SK-N-MC (cell line): ENCODE measurements at regions not wholly inside any gene's neighbourhood (a gene's known extent, or its start where the extent isn't known, plus 50 kb on each side); places are given as distances from the start of the nearest gene placed in this dataset.

Experiments used
- DNase-seq: peaks from one replicate; pipeline ENCODE4 v3.0.0-alpha.2; 2011; ENCODE audit warnings: low read depth, low spot score
- H3K27ac ChIP-seq: fragments of 200-600 bp; sonication (generic); 2 replicates; pipeline ENCODE4 v1.5.1; 2016; ENCODE audit warnings: mixed run types
- H3K36me3 ChIP-seq: fragments of 200-600 bp; sonication (generic); 2 replicates; pipeline ENCODE4 v1.6.1; 2017; ENCODE audit warnings: antibody characterized with exemption, low read length, mixed read lengths; ENCODE audit not compliant: insufficient read depth
- H3K4me3 ChIP-seq: fragments of 200-600 bp; sonication (generic); 2 replicates; pipeline ENCODE4 v1.5.1; 2016
- H3K9ac ChIP-seq: fragments of 200-600 bp; sonication (generic); 2 replicates; pipeline ENCODE4 v1.8.0; 2017; ENCODE audit warnings: mixed run types, mixed read lengths; ENCODE audit not compliant: insufficient read length
- H3K9me3 ChIP-seq: fragments of 200-600 bp; sonication (generic); 2 replicates; pipeline ENCODE4 v1.6.1; 2017; ENCODE audit warnings: low read depth, mild to moderate bottlenecking, antibody characterized with exemption, low read length, moderate library complexity, mixed read lengths
- EZH2 ChIP-seq: fragments of 200-600 bp; sonication (generic); IDR thresholded peaks from one replicate; pipeline ENCODE4 v1.6.1; 2017; ENCODE audit warnings: antibody characterized with exemption
- FOXP2 ChIP-seq: optimal IDR thresholded peaks from 2 replicates; pipeline ENCODE3; 2011; ENCODE audit warnings: mild to moderate bottlenecking, moderate library complexity; ENCODE audit not compliant: insufficient read depth; ENCODE audit errors: extremely low read length, control extremely low read depth
- POLR2AphosphoS5 ChIP-seq: IDR thresholded peaks from 2 replicates; pipeline ENCODE4 v1.6.1; 2012; ENCODE audit warnings: mild to moderate bottlenecking, low read depth, low read length, borderline replicate concordance

- no peak overlapping the region for H3K9ac ChIP-seq
- no peaks in the 10 kb centered on the region for H3K9me3 ChIP-seq
- no peak overlapping the region for H3K27ac ChIP-seq
- no peak overlapping the region for H3K4me3 ChIP-seq
- DNase-seq: no peak
- TF ChIP-seq FOXP2 (no peak), EZH2 (no peak), POLR2AphosphoS5 (no peak)
- H3K36me3 ChIP-seq: no peaks in the 10 kb centered on the region
Observed at GRCh38 chr20:50401587-50402418, 108.4 kb upstream of the PTPN1 start.

DNA sequence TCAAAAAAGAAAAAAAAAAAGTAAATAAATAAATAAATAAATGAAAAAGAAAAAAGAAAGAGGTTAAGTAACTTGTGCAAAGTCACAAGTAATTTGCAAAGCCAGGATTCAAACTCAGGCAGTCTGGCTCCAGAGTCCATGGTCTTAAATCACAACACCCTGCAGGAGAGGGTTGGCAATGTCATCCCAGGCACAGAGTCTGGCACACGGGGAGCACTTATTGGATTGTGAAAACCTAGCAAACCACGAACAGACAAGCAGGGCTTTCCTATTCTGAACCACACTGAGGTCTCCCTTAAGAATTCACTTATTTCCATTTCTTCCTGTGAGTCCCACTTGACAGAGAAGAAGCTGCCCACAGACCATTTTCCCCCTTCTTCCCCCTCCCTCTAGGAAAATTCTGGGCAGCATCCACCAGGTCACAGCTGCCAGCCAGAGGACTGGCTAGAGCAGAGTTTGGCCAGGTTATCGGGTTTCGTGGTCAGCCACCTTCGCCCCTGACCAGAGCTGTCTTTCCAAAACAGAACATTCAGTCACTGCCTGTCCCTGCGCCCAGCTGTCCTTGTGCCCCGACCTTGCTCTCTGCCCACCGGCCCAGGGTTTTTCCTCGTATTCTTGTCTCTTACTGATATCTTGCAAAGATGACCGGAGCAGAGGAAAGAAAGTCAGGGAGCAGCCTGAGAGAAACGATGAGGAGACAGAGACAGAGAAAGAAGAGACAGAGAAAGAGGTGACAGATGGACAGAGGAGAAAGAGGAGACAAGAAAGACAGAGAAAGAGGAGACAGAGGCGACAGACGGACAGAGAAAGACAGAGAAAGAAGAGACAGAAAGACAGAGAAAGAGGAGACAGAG lies 106.4 kb upstream of the PTPN1 start:
- DNase-seq: no peak
- Histone ChIP-seq H3K27ac (no peak overlapping the region), H3K9me3 (no peaks in the 10 kb centered on the region), H3K9ac (no peak overlapping the region), H3K4me3 (no peak overlapping the region), H3K36me3 (no peaks in the 10 kb centered on the region)
- TF ChIP-seq EZH2 (no peak), FOXP2 (no peak), POLR2AphosphoS5 (no peak)

GRCh38 chr20:50404419-50405234 lies 105.6 kb upstream of the PTPN1 start:
- TF ChIP-seq POLR2AphosphoS5: no peak
- TF ChIP-seq FOXP2: no peak
- TF ChIP-seq EZH2: no peak
- H3K4me3 ChIP-seq: no peak overlapping the region
- no peak overlapping the region for H3K9ac ChIP-seq
- no peak overlapping the region for H3K27ac ChIP-seq
- no peaks in the 10 kb centered on the region for H3K9me3 ChIP-seq
- DNase-seq: no peak
- H3K36me3 ChIP-seq: no peaks in the 10 kb centered on the region

DNA sequence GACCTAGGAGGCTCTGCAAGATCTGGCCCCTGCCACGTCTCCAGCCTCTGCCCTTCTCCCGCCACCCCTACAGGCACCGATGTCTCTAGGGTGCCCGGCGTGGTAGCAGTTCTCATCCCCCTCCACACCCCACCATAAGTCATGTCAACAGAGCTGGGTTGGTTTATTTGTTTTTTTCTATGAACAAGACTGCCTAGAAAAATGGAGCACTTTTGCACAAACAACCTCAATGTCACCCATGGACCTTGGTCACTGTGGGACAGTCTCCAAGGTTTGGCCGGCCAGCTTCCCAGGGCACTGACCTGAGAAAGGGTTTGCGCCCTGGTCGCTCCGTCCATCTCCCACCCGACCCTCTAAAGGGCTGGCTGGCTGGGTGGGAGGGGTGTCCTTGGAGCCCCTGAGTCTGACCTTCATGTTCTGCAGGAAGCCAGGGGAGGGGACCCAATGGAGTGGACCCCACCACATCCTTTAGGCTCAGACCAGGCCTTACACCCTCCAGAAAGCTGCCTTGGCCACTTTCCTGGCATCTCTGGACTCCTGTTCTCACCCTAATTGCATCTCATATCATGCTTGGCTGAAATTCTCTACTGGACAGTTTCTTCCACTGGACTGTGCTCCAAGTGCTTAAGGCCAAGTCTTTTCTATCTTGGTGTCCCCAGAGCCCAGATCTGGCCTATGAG lies 104.8 kb upstream of the PTPN1 start:
- no peak for TF ChIP-seq FOXP2
- no peak for TF ChIP-seq POLR2AphosphoS5
- no peak for TF ChIP-seq EZH2
- DNase-seq: no peak
- H3K4me3 ChIP-seq: no peak overlapping the region
- H3K36me3 ChIP-seq: no peaks in the 10 kb centered on the region
- H3K27ac ChIP-seq: no peak overlapping the region
- H3K9me3 ChIP-seq: no peaks in the 10 kb centered on the region
- no peak overlapping the region for H3K9ac ChIP-seq

DNA sequence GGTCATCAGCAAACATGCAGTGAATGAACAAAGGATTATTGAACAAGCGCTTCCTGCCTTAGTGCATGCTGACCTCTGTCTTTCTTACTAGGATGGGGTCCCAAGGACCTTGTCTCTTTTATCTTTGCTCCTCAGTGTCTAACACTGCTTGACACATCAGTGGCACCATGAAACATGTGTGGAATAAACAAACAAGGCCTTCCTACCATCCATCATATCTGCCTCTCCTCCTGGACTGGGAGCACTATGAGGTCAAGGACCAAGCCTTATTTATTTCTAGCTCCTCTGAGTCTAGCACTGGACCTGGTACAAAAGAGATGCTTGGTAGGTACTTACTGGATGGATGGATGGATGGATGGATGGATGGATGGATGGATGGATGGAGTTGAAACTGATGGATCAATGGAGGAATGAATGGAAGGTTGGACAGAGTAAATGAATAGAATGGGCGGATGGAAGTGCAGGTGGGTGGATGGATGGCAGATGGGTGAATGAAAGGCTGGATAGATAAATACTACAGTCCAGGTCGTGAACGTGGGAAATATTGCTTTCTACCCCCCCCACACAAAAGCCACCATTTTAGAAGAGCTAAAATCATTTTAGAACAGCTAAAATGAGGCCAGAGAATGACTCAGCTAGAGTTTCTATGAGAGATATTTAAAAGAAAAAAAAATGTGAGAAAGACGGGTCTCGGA lies 104.1 kb upstream of the PTPN1 start:
- TF ChIP-seq FOXP2 (no peak), POLR2AphosphoS5 (no peak), EZH2 (no peak)
- H3K27ac ChIP-seq: no peak overlapping the region
- no peak for DNase-seq
- H3K36me3 ChIP-seq: no peaks in the 10 kb centered on the region
- H3K9me3 ChIP-seq: no peaks in the 10 kb centered on the region
- H3K9ac ChIP-seq: no peak overlapping the region
- H3K4me3 ChIP-seq: no peak overlapping the region

GRCh38 chr20:50406610-50407136 lies 103.5 kb upstream of the PTPN1 start:
- no peak for DNase-seq
- no peak overlapping the region for H3K9ac ChIP-seq
- H3K27ac ChIP-seq: no peak overlapping the region
- no peaks in the 10 kb centered on the region for H3K9me3 ChIP-seq
- no peaks in the 10 kb centered on the region for H3K36me3 ChIP-seq
- H3K4me3 ChIP-seq: no peak overlapping the region
- TF ChIP-seq EZH2: no peak
- TF ChIP-seq FOXP2: no peak
- TF ChIP-seq POLR2AphosphoS5: no peak

GRCh38 chr20:50408526-50409364 lies 101.4 kb upstream of the PTPN1 start:
- Histone ChIP-seq H3K4me3 (no peak overlapping the region), H3K9me3 (no peaks in the 10 kb centered on the region), H3K27ac (no peak overlapping the region), H3K9ac (no peak overlapping the region), H3K36me3 (no peaks in the 10 kb centered on the region)
- no peak for TF ChIP-seq EZH2
- TF ChIP-seq POLR2AphosphoS5: no peak
- no peak for DNase-seq
